ENCODE measurements at regions not wholly inside any gene's neighbourhood (a gene's known extent, or its start where the extent isn't known, plus 50 kb on each side); places are given as distances from the start of the nearest gene placed in this dataset.

DNA sequence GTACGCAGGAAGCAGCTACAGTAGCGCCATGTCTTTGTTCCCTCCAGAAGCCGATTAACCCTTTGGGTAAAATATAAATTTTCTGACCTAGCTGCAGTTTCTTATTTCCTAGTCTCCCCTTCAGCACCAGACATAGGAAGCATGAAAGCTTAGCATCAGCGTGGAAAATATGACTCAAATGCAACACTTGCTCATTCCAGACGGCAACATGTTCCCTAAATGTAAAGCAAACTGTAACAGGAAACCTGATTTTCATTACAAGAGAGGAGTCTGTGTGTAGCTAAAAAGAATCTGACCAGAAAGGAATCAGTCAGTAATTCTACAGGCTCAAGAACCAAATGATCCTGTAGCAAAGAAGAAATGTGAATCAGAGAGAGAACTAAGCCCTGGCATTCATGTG lies 219.2 kb downstream of the C7orf25 start:
- Histone ChIP-seq H3K27ac (no peak overlapping the region), H3K9me3 (peaks cover 0 to 8% (median 0%) of the 10 kb centered on the region in 11 donors), H3K4me1 (peaks cover 0 to 16% (median 0%) of the 10 kb centered on the region in 9 donors), H3K4me3 (no peak overlapping the region), H3K36me3 (no peaks in the 10 kb centered on the region), H3K27me3 (peaks cover 0 to 5% (median 0%) of the 10 kb centered on the region in 7 donors)
- intact Hi-C loops (cut with DNase I) = loop anchor here in 6 of 10 donors (10.0 kb wide), 4 partner anchors 698 to 748 kb away; no protein-coding TSS in a partner anchor
- DNase-seq (no peak), ATAC-seq (no peak)
- TF ChIP-seq, protein P1, sequence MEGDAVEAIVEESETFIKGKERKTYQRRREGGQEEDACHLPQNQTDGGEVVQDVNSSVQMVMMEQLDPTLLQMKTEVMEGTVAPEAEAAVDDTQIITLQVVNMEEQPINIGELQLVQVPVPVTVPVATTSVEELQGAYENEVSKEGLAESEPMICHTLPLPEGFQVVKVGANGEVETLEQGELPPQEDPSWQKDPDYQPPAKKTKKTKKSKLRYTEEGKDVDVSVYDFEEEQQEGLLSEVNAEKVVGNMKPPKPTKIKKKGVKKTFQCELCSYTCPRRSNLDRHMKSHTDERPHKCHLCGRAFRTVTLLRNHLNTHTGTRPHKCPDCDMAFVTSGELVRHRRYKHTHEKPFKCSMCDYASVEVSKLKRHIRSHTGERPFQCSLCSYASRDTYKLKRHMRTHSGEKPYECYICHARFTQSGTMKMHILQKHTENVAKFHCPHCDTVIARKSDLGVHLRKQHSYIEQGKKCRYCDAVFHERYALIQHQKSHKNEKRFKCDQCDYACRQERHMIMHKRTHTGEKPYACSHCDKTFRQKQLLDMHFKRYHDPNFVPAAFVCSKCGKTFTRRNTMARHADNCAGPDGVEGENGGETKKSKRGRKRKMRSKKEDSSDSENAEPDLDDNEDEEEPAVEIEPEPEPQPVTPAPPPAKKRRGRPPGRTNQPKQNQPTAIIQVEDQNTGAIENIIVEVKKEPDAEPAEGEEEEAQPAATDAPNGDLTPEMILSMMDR (IDR thresholded peaks at IDR 0.05) = no peak
- WGBS, 2 donors = 66 to 77% methylated on average over 5 of the region's 5 CpGs

DNA sequence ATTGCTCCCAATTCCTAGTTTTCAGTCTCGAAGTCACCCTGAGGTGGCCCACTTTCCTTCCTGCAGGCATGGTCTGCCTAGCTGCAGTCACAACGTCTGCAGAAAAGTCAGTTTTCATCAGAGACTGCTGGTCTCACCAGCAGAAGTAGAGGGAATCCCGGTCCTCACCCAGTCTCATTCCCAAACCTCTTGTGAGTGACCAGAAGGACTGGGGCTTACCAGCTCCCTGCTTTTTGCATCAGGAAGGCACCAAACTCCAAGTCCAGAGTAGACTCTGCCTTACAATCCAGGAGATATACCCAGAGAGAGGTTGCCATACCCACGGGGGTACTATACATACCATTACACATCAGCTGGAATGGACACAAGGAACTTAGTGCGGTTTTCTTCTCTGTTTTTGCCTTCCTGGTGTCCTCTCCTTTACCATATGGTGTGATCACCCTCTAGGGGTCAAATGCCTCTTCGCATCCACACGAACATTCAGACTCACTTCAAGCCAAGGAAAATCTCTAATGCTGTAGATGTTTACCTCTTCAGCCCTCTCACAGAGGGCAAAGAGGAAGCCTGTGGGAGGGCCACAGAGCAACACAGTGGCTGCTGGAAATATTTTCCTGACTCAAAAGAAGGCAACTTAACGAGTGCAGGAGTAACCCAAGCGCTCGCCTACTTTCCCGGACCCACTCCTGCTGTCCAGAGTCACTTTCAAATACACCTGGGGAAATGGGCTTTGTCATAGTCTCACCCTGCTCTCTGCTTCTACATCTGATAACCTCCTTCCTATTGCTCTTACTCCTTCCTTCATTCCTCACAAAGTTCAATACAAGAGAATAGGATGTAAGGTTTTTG lies 220.9 kb downstream of the C7orf25 start:
- intact Hi-C loops (cut with DNase I) = loop anchor here in 6 of 10 donors (10.0 kb wide), 4 partner anchors 696 to 746 kb away; no protein-coding TSS in a partner anchor
- Histone ChIP-seq H3K27me3 (peaks cover 0 to 5% (median 0%) of the 10 kb centered on the region in 7 donors), H3K36me3 (no peaks in the 10 kb centered on the region), H3K9me3 (peaks cover 0 to 8% (median 0%) of the 10 kb centered on the region in 11 donors), H3K4me3 (no peak overlapping the region), H3K27ac (no peak overlapping the region), H3K4me1 (peaks cover 0 to 16% (median 0%) of the 10 kb centered on the region in 9 donors)
- WGBS, 2 donors = 61 to 64% methylated on average over 11 of the region's 11 CpGs
- TF ChIP-seq, protein P1 (IDR thresholded peaks at IDR 0.05) = peak in 8 of 9 donors; percentile 9 to 52 (median 43)
- DNase-seq (no peak), ATAC-seq (peak in 7 of 8 donors; percentile 14 to 71 (median 41))

DNA sequence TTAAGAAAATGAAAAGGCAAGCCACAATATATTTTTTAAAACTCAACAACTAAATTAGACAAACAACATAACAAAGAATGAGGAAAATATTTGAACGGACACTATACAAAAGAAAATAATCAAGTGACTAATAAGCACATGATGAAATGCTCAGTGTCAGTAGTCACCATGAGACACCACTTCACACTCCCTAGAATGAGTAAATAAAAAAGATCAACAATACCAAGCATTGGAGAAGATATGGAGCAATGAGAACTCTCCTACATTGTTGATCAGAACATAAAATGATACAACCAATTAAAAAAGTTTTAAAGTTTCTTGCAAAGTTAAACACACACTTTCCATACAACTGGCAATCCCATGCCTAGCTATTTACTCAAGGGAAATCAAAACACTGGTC lies 222.2 kb downstream of the C7orf25 start:
- Histone ChIP-seq H3K9me3 (peaks cover 0 to 8% (median 0%) of the 10 kb centered on the region in 11 donors), H3K36me3 (no peaks in the 10 kb centered on the region), H3K4me1 (peaks cover 0 to 4% (median 0%) of the 10 kb centered on the region in 9 donors), H3K27me3 (peaks cover 0 to 5% (median 0%) of the 10 kb centered on the region in 7 donors), H3K27ac (no peak overlapping the region), H3K4me3 (no peak overlapping the region)
- ATAC-seq (no peak), DNase-seq (no peak)
- 92 to 95% methylated on average over 1 of the region's 1 CpG for WGBS, 2 donors
- intact Hi-C loops (cut with DNase I) = loop anchor here in 6 of 10 donors (10.0 kb wide), 4 partner anchors 695 to 745 kb away; no protein-coding TSS in a partner anchor
- TF ChIP-seq, protein P1 (IDR thresholded peaks at IDR 0.05) = no peak

DNA sequence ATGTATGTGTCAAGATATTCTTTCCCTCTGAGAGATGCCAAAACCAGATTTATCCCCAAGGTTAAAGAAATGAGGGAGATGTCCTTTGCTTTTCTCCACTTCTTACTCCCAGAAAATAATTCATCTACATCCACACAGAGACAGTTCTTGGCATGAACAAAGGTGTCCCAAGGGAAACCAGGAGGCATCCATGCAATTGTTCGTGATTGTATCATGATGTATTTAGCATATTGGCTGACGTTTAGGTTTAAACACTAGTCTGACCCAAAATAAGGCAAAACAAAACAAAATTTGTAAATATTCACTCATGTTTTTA lies 223.9 kb downstream of the C7orf25 start:
- Histone ChIP-seq H3K27me3 (peaks cover 0 to 4% (median 0%) of the 10 kb centered on the region in 7 donors), H3K36me3 (no peaks in the 10 kb centered on the region), H3K4me3 (no peak overlapping the region), H3K27ac (no peak overlapping the region), H3K4me1 (no peaks in the 10 kb centered on the region), H3K9me3 (peaks cover 0 to 8% (median 0%) of the 10 kb centered on the region in 11 donors)
- WGBS, 2 donors = 58 to 64% methylated on average over 2 of the region's 2 CpGs
- TF ChIP-seq, protein P1 (IDR thresholded peaks at IDR 0.05) = no peak
- intact Hi-C loops (cut with DNase I) = no loop called here
- no peak for ATAC-seq
- no peak for DNase-seq

All from heart right ventricle (tissue), 16 donors.